DMS 273 (cell line): ENCODE measurements at regions not wholly inside any gene's neighbourhood (a gene's known extent, or its start where the extent isn't known, plus 50 kb on each side); places are given as distances from the start of the nearest gene placed in this dataset.
"Not testable (repeated sequence)": the region's sequence is repeated elsewhere in the genome, so short reads cannot be mapped to it uniquely, and the experiment has no call there.

Source experiments
- DNase-seq: peaks from one replicate; lab custom pipeline; 2025; ENCODE audit not compliant: unreplicated experiment; lab: John Stamatoyannopoulos, UW

DNA sequence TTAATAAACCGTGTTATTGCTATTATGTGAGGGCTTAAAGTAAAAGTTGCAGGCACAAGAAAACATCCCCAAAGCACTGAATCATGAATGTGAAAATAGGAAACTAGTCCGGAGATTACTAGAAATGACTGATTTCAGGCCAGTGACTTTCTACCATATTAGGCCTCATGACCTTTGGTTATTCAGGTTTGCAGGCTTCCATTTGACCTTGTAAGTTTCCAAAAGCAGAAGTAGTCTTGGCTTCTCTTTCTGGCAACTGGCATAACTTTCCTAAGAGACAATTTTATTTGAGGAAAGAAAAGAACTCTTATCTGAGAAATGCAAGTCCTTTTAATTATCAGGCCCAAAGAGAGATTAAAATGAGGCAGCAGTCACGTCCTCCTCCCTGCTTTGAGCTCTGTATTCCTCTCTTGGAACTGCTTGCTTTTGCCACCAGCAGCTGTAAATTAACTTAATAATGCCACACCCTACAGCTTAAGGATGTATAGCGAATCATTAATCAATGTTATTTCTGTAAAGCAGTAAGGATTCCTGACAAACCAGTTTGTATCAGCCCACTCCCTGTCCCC is 225.0 kb upstream of the FAM240B start:
- DNase-seq, result not testable (repeated sequence)

DNA sequence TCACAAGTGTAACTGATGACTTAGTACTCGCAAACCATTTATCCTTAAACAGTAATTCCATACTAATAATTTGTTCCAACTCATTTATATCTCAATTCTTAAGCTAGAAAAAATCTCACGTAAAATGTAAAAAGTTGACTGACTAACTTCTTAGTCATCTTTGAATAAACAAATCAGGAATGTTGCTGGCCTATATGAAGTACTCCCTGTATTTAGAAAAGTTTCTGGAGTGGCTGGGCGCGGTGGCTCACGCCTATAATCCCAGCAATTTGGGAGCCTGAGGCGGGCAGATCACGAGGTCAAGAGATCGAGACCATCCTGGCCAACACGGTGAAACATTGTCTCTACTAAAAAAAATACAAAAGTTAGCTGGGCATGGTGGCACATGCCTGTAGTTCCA is 220.6 kb upstream of the FAM240B start:
- not testable (repeated sequence) for DNase-seq

DNA sequence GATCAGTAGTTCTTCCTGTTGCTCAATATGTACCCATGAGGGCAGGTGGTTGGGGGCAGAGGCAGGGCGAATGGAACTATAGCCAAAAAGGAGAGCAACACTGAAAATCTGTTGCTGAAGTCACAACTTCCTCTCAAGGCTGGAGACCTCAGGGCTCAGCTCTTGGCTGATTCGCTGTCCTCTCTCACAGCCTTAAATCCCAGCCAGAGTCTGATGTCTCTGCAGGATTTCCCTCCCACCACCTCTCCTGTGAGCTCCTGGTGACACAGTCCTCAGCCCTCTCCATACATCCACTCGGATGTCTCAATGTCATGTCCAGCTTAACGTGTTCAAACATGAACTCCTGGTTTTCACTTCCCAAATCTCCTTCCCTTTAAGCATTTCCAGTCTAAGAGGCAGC is 218.7 kb upstream of the FAM240B start:
- DNase-seq, result not testable (repeated sequence)

DNA sequence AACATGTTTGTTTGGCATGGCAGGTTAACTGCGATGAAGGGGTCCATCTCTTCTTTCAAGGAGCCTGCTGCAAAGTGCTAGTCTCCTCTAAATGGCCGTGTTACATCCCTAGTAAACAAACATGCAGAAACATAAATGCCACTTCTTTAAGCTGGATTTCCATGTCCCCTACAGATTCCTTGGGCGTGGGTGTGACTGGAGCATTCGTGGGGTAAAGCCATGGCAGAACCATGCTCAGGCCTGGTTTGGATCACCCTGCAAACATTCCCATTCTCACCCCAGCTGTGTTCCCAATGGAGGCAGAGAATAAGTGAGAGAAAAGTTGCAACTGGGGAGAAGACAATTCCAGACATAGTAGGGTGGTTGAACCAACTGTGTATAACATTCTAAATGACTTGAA is 208.0 kb upstream of the FAM240B start:
- DNase-seq, result not testable (repeated sequence)

DNA sequence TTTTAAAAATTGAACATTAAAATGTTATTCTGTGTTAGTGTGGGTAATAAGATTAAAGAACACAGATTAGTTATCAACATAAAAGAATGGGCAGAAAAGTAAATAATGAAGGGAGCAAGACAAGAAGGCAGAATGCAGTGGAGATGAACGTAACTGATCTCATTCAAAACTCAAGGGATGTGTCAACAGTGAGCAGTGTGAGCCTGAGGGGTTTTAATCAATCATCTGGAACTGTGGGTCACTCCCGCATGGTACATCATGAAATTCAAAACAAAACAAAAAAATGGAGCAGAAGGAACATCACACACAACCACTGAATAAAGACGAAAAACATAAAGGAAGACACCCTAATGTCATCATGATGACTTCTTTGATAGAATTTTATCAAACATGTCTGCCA is 206.6 kb upstream of the FAM240B start:
- not testable (repeated sequence) for DNase-seq

DNA sequence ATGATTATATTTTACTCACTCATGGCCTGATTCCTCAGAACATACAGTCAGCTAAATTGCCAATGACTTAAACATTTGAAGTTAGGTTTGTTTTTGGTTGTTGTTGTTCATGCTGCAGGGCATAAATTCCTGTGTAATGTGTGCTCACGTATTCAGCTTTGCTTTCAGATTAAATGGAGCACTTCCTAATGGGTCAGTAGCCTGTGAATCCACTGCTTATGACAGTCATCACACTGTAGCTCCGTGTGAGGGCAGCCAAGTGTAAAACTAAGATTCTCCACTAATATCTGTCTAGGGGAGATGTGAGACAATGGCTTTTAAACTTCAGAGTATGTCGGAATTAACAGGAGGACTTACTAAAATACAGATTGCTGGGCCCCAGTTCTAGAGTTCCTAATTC is 201.3 kb upstream of the FAM240B start:
- DNase-seq, result not testable (repeated sequence)

DNA sequence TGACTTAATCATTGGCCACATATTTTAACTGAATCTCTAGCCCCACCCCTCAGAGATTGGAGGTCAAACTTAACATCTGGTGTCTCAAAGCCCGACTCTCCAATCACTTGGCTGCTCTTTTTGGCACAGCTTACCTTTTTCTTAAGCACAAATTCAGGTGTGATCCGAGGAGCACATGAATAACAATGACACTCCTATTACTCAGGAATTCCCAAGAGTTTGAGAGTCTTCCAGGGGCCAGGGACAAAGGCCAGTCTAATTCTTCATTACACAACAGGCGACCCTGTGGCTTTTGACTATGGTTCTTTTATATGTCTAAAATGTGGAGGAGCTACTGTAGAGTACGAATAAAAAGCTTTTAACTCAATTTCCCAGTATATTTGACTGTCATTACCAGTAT is 190.7 kb upstream of the FAM240B start:
- not testable (repeated sequence) for DNase-seq

DNA sequence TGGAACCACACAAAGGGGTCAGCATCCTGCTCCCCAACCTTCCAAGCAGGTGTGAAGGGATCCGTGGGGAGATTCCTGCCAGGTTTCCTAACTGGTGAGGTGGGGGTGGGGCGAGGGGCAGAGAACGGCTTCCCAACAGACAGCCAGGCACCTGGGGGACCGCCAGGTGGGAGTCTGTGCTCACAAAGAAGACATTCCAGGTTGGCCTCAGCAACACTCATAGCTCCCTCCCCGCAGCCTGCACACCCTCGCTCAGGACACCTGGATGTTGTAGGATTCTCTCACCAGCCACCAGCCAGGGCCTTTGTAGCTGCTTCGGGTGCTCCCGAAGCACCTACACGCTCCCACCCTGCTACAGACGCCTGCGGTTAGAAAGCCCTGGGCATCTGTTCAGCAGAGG is 184.8 kb upstream of the FAM240B start:
- DNase-seq, result not testable (repeated sequence)

DNA sequence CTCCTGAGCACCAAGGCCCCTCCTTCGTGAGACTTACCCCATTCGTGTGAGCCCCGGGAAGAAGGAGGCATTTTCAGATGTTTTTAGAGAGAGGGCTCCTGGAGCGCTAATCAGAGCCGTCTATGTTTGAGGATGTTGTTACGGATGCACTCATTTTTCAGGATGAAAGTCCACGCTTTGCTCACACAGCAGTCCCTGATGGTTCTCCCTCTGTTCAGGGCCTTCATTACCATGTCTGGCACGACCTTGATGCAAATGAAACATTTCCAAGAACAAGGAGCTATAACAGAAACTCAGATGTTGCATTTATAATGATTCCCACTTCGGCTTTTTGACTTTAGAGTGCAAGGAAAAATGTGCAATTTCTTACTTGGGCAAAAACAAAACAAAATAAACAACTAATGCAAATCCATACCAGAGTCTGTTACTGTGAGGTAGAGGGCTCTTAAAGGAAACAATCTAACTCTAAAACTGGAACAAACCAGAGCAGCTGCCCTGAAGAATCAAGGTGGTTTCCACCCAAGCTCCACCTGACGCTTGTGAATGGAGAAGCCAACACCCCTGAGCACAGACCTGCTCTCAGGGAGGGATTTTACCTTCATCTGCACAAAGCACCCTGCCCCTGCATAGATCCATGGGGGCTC is 181.7 kb upstream of the FAM240B start:
- not testable (repeated sequence) for DNase-seq

DNA sequence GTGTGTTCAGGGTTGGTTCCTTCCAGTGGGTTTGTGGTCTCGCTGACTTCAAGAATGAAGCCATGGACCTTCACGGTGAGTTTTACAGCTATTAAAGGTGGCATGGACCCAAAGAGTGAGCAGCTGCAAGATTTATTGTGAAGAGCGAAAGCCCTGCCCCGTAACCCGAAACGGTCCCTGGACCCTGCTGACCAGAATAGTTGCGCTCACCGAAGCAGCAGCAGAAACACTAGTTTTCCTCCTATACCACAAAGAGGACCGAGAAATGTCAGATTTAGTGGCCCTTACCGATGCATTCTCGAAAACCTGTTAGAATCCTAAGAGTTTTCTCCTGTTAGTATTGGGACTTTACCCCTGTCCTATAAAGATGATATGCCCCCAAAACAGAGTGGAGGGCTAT is 176.5 kb upstream of the FAM240B start:
- not testable (repeated sequence) for DNase-seq

DNA sequence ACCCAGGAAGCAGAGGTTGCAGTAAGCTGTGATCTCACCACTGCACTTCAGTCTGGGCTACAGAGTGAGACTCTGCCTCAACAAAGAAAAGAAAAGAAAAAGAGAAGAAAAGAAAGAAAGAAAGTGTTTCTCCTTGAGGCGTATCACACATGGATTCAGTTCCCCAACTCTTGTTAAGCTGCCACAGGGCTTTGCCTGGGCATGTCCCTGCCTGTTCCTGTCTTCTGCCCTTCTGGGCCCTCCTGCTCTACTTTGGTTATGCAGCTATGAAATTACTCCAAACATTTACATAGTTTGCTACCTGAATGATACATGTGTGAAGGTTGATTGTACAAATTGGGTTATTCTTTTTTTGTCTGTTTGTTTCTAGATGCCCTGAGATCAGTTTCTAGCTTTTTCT is 175.3 kb upstream of the FAM240B start:
- not testable (repeated sequence) for DNase-seq

DNA sequence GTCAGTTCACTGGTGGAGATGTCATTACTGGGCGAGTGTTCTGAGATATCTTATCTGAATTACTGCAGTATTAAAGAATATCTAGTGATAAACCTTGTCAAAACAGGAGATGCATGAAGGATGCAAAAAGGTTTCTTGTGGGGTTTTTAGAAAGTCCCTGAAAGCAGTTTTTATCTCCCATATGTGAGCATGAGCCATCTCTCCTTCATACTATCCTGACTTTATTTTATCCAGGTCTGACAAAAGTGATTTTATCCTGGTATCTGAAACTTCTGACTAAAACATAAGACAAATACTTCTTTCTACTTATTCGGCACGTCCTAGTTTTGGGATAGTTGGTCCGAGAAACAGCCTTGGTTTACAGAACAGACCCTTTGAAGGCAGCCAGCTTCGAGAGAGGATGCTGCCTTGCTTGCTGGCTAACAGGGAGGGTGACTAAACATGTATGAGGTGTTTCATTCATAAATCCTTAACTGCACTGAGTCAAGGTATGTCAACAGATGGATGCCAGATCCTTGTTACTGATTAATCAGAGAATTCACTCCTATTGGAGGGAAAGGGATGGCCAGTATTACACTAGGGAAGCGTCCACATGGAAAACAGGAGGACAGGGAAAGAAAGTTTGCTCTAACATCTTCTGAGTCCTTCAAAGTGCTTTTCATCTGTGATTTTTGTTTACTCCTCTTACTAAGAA is 172.8 kb upstream of the FAM240B start:
- DNase-seq, result not testable (repeated sequence)

DNA sequence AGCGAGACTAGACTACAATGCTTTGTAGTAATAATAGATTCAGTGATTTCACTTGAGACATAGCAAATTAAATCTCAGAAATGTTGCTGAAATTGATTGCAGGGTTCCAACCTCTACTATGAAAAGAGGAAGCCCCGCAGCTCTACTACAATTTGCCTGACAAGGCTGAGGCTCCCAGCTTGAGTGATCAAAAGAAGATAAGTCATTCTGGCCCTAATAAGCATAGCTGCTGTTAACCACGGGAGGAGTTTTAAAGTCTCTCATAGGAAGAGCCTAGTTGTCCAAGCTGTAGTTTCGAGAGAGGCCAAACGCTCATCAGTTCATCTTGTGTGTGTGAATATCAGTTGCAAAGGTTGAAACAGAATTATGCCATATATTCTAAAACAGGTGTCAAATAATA is 166.1 kb upstream of the FAM240B start:
- not testable (repeated sequence) for DNase-seq

DNA sequence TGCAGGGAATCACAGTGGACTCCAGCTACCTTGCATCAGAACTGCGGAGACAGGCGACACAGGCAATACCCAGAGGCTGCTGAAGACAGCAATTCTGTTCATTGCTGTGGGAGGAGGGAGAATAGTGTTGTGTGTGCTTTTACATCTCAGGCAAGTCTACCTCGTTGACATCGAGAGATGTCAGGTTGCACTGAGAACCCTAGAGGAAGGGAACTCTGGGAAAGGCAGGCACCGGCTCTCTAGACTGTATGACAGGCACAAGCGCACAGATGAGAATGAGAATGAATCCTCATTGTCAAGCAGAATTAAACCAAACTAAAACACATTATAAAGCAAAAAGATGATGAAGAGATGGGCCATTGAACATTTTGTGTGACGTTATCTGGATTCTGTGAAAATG is 155.7 kb upstream of the FAM240B start:
- not testable (repeated sequence) for DNase-seq

DNA sequence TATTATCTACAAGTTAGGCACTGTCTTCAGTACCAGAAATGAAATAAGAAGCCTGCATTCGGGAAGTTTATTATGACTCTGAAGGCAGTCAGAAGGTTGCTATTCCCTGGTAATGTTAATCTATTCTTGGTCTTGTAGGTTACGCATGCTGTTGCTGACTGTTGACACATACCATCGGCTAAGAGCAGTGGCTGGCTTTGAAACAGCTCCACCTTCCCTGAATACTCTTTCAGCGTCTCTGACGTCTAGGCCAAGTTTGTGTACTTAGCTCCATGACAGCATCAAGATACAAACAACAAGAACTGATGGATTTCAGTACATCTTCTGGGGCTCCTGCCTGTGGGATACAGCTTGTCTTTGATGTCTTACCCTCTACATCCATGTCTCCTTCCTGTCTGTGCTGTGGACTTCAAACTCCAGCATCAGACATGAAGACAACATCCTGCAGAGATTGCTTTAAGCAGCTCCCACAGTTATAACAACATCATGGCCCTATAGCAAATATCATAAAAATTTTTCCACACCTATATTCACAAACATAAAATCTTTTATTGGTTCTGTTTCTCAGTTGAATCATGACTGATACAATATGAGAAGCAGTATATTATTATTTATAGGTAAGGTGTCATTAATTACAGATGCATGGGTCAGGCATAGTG is 151.5 kb upstream of the FAM240B start:
- DNase-seq, result not testable (repeated sequence)

DNA sequence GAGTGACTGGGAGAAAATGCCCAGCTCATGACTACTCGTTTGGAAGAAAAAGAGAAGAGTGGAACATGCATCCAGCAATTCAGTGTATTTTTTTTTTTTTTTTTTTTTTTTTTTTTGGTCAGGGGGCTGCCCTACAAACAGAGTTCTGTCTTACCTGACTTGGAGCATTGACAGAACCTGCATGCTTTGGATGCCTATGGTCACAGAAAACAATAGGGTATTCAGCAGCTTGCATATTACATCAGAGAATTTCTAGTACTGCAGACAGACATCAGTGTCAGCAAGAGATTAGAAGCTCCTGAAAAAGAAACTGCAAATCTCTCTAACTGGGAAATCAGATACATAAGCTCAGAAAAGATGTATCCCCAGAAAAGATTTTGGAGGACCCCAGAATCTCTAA is 139.9 kb upstream of the FAM240B start:
- not testable (repeated sequence) for DNase-seq

DNA sequence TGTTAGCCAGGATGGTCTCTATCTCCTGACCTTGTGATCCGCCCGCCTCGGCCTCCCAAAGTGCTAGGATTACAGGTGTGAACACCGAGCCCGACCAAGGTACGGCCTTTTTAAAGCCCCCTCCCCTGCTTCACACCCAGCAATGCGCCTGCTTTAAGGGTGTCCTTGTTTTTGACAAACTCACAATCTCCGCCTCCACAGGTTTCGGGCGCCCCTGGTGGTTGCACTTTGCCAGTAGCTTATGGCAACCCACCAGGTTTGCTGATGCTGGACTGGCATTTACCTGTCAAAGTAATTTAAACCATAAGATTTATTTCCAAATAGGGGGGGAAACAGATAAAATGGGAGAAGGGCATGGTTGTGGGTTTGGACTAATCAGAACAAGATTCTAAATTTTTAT is 129.0 kb upstream of the FAM240B start:
- DNase-seq, result not testable (repeated sequence)

DNA sequence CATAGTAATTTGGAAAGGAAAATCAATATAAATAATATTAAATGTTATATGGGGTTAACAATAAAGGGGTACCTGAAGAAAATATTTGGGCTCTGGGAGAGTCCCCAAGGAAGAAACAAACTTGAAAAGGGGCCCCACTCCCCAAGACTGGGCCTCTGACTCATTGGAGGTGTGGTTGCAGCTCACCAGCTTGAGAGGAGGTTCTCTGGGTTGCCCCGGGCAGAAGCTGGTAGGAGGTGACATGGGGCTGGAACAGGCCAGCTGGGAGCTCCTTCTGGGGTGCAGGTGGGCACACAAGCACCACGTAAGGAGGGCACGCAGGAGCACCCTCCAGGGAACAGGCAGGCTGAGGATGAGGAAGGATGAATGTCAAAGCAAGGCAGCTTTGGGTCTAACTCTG is 120.3 kb upstream of the FAM240B start:
- not testable (repeated sequence) for DNase-seq

DNA sequence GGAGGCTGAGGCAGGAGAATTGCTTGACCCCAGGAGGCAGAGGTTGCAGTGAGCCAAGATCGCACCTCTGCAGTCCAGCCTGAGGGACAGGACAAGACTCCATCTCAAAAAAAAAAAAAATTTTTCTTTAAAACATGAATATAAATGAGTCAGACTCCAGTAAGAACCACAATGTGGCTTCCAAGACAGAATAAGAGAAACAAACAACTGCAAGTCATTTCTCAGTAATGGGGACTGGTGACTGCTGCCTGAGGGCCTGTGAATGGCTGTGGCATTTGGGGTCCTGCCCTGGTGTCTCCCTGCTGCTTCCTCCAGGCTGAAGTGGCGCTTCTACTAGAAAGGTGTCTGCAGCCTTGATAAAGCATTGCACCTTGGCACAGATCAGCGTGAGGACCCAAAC is 113.8 kb upstream of the FAM240B start:
- not testable (repeated sequence) for DNase-seq

DNA sequence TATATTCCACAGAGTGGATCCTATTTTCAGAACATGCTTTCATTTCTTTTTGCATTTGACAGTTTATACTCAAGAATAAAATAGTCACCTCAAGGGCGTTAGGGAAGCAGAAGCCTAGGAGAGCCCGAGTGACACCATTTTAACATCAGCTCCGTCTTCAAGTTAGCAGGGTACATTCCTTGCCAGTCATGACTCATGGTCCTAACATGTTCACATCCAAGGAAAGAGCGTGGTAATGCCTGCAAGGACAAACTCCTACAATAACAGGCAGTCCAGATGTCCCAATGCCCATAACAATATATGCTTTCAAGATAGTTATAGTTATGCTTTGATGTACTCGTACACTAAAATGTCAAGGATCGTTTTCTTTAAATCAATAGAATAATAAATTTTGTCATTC is 93.9 kb upstream of the FAM240B start:
- DNase-seq, result not testable (repeated sequence)

DNA sequence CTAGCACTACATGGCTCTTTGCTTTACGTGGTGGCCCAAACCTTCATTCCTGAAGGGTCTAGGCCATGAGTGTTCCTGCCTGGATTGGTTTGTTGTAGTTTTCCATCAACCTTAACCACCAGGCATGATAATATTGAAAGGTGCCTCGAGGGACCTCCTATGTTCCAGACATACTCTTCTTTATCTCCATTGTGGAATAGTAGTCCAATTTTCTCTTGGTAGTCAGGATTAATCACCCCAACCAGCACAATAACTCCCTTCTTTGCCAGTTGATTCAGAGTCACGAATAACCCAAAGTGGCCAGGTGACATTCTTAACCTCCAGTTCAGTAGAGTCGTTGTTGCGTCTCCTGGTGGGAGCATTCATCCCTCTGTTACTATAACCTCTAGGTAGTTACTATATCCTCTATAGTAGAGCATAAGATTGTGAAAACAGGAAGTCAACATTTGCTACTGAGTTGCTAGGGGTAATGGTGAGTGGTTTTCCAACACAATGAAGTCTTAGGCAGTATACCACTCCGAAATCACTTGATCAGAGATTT is 88.1 kb upstream of the FAM240B start:
- not testable (repeated sequence) for DNase-seq
